Neural progenitor cell (in vitro differentiated cells): ENCODE measurements at regions not wholly inside any gene's neighbourhood (a gene's known extent, or its start where the extent isn't known, plus 50 kb on each side); places are given as distances from the start of the nearest gene placed in this dataset.

Experiments used
- EZH2 ChIP-seq: fragments of 200-600 bp; sonication (generic); IDR thresholded peaks from 2 replicates; pipeline ENCODE4 v1.6.1; 2017; ENCODE audit warnings: antibody characterized with exemption, mild to moderate bottlenecking, moderate library complexity
- EZH2phosphoT487 ChIP-seq: fragments of 200-600 bp; sonication (generic); IDR thresholded peaks from 2 replicates; pipeline ENCODE4 v1.6.1; 2017; ENCODE audit warnings: antibody characterized with exemption
- TF ChIP-seq, protein P1 (sequence below): fragments of 200-600 bp; sonication (generic); IDR thresholded peaks from 2 replicates; pipeline ENCODE4 v1.5.1; 2017; ENCODE audit warnings: antibody characterized with exemption, mild to moderate bottlenecking

DNA sequence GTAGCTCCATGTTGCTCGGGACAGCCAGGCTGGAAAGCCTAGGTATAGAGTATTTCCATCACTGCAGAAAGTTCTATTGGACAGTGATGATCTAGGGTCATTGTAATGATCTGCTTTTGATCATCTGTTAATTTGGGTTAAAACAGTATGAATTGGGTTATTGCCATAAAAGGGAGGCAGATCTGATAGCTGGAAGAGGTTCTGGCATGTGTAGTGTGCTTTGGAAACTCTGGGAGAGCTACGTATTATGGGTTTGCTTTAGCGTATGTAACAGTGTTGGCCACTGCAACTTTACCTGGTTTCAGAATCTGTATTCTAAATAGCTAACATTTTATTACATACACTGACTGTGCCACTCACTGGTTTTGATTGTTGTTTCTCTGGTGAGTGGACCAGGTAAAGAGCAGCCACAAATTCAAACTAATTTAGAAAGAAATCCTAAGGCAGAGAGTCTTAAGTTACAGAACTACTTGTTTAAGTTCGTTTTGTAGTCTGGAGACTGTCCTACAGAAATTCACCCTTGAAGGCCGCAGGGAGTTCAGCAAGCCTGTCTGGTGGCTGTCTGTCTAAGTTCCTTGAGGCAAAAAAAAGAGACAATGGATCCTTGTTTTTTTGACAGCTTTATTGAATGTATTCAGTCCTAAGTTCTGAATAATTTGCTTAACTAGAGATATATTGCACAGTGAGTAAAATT lies 300.3 kb downstream of the PRL start:
- TF ChIP-seq, protein P1, sequence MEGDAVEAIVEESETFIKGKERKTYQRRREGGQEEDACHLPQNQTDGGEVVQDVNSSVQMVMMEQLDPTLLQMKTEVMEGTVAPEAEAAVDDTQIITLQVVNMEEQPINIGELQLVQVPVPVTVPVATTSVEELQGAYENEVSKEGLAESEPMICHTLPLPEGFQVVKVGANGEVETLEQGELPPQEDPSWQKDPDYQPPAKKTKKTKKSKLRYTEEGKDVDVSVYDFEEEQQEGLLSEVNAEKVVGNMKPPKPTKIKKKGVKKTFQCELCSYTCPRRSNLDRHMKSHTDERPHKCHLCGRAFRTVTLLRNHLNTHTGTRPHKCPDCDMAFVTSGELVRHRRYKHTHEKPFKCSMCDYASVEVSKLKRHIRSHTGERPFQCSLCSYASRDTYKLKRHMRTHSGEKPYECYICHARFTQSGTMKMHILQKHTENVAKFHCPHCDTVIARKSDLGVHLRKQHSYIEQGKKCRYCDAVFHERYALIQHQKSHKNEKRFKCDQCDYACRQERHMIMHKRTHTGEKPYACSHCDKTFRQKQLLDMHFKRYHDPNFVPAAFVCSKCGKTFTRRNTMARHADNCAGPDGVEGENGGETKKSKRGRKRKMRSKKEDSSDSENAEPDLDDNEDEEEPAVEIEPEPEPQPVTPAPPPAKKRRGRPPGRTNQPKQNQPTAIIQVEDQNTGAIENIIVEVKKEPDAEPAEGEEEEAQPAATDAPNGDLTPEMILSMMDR, result no peak
- TF ChIP-seq EZH2, result no peak
- no peak for TF ChIP-seq EZH2phosphoT487
